NCI-H187 (cell line): ENCODE measurements at regions not wholly inside any gene's neighbourhood (a gene's known extent, or its start where the extent isn't known, plus 50 kb on each side); places are given as distances from the start of the nearest gene placed in this dataset.
"Not testable (repeated sequence)": the region's sequence is repeated elsewhere in the genome, so short reads cannot be mapped to it uniquely, and the experiment has no call there.

Experiments used
- DNase-seq, 2 experiments: peaks; one replicate each; lab custom pipeline; 2025; lab: John Stamatoyannopoulos, UW

GRCh38 chr5:14054965-14055963 is 87.9 kb upstream of the TRIO start:
- DNase-seq: no peak

GRCh38 chr5:14054111-14054854 is 88.9 kb upstream of the TRIO start:
- no peak for DNase-seq

GRCh38 chr5:14050821-14051220 is 92.3 kb upstream of the TRIO start:
- DNase-seq: no peak

GRCh38 chr5:14048434-14048833 is 94.7 kb upstream of the TRIO start:
- no peak for DNase-seq

DNA sequence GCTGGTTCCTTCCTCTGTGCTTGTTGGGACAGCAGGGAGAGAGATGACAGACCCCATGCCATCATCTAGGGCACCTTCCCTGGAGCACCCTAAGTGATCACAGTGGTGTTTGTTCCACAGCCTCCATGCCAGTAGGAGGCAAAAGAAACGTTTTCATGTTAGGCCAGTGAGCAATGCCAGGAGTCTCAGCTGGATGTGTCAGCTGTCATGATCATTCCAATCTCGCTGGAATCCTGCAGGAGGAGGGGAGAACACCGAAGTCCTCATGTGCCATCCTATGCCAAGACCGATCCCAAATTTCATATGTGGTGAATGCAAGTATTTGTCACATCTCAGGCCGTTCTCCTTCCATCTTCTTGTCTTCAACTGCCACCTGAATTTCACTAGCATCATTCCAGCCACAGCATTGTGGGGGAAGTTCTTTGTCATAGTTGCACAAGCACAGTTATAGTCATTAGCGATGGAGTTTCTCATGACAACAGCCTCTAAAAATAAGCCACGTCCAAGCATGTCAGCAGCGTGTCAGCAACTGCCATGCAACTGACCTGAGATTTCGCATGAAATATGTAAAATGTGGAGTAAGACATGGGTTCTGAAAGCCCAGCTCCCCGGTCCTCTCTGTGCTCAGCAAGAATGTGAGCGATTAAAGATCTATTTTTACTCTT is 97.2 kb upstream of the DNAH5 start:
- no peak for DNase-seq

DNA sequence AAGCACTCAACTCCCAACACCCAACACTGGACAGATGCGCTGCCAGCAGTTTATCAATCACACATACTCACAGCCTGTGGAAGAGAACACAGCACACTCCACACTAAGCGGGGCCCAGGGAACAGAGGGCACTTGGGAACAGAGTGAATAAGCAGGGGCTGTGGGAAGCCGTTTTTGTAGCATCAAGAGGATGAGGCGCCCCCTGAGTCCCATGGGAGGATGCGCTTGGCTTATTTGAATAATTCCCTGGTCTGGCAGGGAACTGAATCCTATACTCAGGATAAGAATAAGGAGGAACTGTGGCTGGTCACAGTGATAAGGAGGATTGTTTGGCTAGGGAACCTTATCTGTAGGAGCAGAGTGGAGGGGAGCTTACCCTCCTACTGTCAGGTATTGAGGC is 96.1 kb upstream of the DNAH5 start:
- DNase-seq: no peak

DNA sequence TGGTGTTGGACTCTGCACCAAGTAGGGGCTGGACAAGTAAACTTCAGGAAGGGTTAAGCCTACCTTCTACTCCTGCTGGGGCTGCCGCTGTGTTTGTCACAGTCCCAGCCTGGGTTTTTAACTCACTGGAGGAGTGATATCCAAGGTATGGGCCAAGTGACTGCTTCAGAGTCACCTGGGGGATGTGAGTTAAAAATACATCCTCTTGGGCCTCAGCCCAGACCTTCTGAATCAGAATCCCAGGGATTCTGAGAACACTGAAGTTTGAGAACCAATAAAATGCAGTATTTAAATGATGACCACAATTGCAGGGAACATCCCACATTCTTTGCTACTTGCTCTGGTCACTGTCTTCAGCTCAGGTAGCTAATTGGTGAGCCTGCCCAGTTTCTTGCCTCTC is 95.1 kb upstream of the DNAH5 start:
- DNase-seq: no peak

DNA sequence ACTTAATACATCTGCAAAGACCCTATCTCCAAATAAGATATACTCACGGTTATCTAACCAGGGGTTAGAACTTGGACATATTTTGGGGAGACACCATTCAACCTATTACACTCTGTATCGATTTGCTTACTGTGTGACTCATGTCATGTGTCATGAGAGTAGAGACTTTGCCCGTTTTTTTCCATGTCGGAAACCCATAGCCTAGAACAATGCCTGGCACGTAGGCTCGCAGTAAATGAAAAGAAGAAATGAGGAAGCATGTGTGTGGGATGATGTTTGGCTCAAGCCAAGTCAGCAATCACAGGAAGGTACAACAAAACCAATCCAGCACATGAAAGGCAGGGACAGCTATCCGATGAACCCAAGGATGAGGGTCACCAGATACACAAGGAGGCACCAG is 94.6 kb upstream of the DNAH5 start:
- no peak for DNase-seq

DNA sequence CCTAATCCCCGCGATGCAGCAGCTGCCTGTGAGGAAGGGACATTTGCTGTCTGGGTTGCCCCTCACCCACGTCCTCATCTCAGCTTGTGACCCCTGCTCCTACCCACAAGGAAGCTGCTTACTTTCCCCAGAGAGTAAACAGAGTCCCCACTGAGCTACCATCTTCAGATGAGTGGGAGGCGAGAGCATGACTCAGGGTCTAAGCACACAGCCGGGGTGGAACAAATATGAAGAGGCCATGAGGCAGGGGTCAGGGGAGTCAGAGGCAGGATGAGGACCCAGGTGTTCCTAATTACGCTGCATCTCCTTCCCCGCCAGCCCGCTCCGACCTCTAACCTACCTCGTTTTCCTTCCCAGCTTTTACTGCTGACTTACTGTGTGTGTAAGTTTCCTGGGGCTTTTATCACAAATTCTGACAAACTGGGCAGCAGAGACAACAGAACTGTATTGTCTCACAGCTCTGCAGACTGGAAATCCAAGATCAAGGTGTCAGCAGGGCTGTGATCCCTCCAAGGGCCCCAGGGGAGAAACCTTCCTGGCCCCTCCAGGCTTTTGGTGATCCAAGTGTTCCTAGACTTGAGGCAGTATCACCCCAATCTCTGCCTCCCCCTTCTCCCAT is 94.0 kb upstream of the DNAH5 start:
- no peak for DNase-seq

- DNase-seq: no peak
Measured at GRCh38 chr5:14036947-14037346, 92.5 kb upstream of the DNAH5 start.

DNA sequence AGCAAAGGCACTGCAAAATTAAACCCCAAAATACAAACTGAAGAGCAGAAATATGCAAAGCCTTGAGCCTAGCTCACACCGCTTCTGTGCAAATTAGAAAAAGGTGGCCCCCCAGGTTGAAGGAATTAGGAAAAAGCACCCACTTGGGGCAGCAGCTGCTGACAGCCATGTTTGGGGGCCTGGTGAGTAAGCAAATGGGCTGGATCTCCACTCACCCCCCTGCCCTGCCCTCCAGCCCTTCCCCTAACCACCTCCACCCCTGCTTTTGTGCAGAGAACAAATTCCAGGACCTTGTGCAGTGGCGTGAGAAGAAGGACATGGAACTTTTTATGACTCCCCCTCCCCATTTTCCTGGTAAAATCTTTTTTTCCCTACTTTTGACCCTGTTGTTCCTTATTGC is 92.0 kb upstream of the DNAH5 start:
- no peak for DNase-seq

- DNase-seq: no peak
Measured at GRCh38 chr5:14035859-14036503, 91.5 kb upstream of the DNAH5 start.

DNA sequence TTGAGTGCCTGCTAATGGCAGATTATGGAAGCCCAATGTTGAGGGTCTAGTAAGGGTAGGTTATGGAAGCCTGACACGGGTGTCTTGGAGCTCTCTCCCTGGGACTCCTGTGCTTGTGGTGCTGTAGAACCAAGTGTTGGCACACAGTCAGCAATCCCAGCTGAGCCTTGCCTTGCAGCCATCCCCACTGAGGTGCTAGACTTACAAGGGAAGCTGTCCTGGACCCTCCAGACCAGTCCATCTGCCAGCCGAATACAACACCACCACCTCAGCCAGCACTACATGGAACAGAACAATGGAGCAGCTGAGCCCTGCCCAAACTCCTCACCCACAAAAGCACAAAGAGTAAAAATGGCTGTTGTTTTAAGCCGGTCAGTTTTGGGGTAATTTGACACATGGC is 90.5 kb upstream of the DNAH5 start:
- no peak for DNase-seq

GRCh38 chr5:14032918-14033317 is 88.4 kb upstream of the DNAH5 start:
- no peak for DNase-seq

- DNase-seq: no peak
Measured at GRCh38 chr5:14028938-14029584, 84.6 kb upstream of the DNAH5 start.

DNA sequence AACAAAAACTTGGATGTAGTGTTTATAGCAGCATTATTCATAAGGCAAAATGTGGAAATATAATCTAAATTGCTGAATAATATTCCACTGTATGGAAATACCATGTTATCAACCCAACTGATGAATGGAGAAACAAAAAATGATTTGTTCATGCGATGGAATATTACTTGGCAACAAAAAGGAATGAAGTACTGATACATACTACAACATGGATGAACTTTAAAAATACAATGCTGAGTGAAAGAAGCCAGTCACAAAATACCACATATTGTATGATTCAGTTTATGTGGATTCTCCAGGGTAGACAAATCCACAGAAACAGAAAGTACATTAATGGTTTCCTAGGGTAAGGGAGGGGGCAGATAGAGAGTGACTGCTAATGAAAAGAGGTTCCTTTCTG is 83.7 kb upstream of the DNAH5 start:
- DNase-seq: no peak

DNA sequence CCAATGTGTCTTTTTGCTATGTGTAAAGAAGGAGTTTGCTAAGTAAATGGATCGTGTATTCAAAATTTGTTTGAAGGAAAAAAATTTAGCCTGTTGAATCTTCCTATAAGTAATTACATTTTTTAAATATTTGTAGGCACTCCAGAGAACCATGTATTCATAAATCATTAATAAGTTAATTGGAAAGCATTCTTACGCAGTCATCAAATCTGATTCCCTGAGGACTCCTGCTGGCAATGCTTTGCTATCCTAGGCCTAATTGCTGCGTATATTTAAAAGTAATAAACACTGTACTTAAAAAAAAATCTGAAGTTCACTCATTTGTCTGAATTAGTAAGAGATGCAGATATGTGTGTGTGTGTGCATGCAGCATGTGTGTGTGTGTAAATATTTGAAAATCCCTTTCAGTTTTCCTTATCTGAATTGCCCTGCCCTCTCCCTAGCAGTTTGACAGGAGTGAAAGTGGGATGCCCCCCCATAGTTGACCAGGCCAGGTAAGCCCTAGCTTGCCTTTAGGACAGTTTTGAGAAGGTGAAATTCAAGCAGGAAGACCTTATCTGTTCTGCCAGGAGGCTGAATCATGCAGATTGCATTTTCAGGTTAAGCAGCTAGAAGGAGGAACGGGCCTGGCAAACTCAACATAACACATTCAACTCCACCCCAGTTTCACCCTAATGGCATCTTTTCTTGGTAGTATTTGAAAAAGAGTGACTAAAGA is 81.2 kb upstream of the DNAH5 start:
- no peak for DNase-seq

DNA sequence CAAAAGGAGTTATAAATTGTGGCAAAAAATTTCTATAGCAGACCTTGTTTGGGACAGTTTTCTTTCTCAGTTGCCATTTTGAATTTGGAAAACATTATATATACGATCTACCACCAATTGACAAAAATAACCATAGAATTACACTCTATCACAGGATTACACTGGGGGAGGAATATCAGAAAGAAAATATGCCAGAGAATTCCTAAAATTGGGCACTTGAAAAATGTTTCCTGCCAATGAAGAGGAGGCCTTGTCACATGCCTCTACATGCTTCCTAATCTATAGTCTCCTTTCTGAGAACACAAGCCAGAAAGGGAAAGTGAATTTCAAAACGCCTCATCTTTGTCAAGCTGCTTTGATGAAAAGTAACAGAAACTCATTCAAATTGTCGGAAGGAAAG is 78.5 kb upstream of the DNAH5 start:
- DNase-seq: no peak

GRCh38 chr5:14020944-14021343 is 76.5 kb upstream of the DNAH5 start:
- DNase-seq: not testable (repeated sequence)

DNA sequence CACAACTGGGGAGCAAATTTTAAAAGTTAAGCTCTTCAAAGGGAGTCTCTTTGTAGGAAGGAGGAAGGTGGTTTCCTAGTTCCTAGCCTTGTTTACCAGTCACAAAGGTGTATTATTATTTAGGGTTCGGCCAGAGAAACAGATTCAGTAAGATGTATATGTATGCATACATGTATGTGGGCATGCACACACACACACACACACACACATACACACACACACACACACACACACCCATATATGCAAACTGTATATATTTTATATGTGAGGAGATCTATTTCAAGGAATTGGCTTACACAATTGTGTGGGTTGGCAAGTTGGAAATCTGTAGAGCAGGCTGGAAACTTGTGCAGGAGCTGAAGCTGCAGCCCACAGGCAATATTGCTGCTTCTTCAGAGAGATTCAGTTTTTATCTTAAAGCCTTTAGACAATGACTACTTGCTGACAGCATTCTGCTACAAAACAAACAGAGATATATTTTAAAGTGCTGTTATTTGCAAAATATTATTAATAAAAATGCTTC is 75.3 kb upstream of the DNAH5 start:
- DNase-seq: no peak
